Gastrocnemius medialis (tissue), 4 donors: ENCODE measurements at regions not wholly inside any gene's neighbourhood (a gene's known extent, or its start where the extent isn't known, plus 50 kb on each side); places are given as distances from the start of the nearest gene placed in this dataset.

ENCODE experiments used
- ATAC-seq, 2 donors: fragments of 150-250 bp; one replicate each; pipeline ENCODE4 v1.9.1; 2016
- DNase-seq, 2 donors: peaks; one replicate each; pipeline ENCODE4 v3.0.0-alpha.2; 2019
- H3K27ac ChIP-seq, 4 donors: fragments of 200-600 bp; sonication (generic); 1 replicate in 1 of 4; 2 replicates in 3 of 4; pipeline ENCODE4 v1.5.1; 2016 to 2018; ENCODE audit warnings: mild to moderate bottlenecking in 2 of 4, moderate library complexity in 1 of 4
- H3K27me3 ChIP-seq, 3 donors: fragments of 200-600 bp; sonication (generic) in 2 of 3; 1 replicate in 1 of 3; 2 replicates in 2 of 3; pipeline versions ENCODE4 v1.5.1 to v1.6.0; 2016 to 2019; ENCODE audit warnings: mild to moderate bottlenecking in 1 of 3, moderate library complexity in 1 of 3
- H3K36me3 ChIP-seq, 2 donors: fragments of 200-600 bp; sonication (generic) in 1 of 2; one replicate each; pipeline ENCODE4 v1.5.1; 2017 to 2018
- H3K4me1 ChIP-seq, 2 donors: fragments of 200-600 bp; sonication (generic) in 1 of 2; one replicate each; pipeline ENCODE4 v1.5.1; 2016 to 2017; ENCODE audit warnings: mild to moderate bottlenecking in 2 of 2
- H3K4me3 ChIP-seq, 4 donors: fragments of 200-600 bp; sonication (generic) in 3 of 4; 1 replicate in 1 of 4; 2 replicates in 3 of 4; pipeline ENCODE4 v1.5.1; 2016 to 2019; ENCODE audit warnings: mild to moderate bottlenecking in 2 of 4
- H3K9me3 ChIP-seq, 3 donors: fragments of 200-600 bp; sonication (generic) in 2 of 3; 1 replicate in 1 of 3; 2 replicates in 2 of 3; pipeline ENCODE4 v1.5.1; 2016 to 2019
- POLR2A ChIP-seq, 2 donors: fragments of 450-650 bp; IDR thresholded peaks; one replicate each; pipeline ENCODE4 v1.6.1; 2017; ENCODE audit warnings: antibody characterized with exemption in 2 of 2, mild to moderate bottlenecking in 2 of 2, moderate library complexity in 2 of 2
- in situ Hi-C, 4 donors: fragments of 200-750 bp; cut with MboI; loops; one replicate each; pipeline versions ENCODE4 v1.15.0 to v1.8.0; 2017; ENCODE audit warnings: low sequenced_read_pairs in 4 of 4
- intact Hi-C: fragments of 100-400 bp; cut with DNase I; formaldehyde crosslinking; loops from one replicate; pipeline ENCODE4 v1.15.1; 2023; ENCODE audit warnings: low total_unique reads
- TF ChIP-seq, protein P1 (sequence below), 5 experiments: fragments of 450-650 bp in 3 of 5; fragments of 200-600 bp in 2 of 5; sonication (generic) in 2 of 5; IDR thresholded peaks in 4 of 5; conservative IDR thresholded peaks in 1 of 5; 1 replicate in 4 of 5; 2 replicates in 1 of 5; pipeline ENCODE4 v1.5.1; 2016 to 2019; ENCODE audit warnings: antibody characterized with exemption in 5 of 5, mild to moderate bottlenecking in 3 of 5, moderate library complexity in 3 of 5

DNA sequence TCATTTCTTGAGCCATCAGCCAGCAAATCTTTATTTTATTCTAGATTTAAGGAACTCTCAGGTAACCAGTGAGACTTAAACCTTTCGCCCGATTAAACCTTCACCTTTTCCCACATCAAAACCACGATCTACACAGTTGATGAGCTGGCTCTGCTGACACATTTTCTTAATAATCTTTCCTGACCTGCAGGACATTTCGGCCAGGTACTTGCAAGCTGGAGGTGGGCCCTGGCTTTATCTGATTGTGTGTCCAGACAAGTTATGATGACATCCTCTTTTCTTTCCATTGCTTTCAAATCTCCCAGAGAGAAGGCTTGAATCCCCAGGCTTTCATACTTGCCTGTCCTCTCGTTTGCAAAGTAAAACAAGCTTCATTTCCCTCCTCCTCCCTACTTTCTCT, 144.2 kb downstream of the EFNB2 start:
- Histone ChIP-seq H3K27ac (no peak overlapping the region), H3K36me3 (no peaks in the 10 kb centered on the region), H3K27me3 (no peaks in the 10 kb centered on the region), H3K9me3 (no peaks in the 10 kb centered on the region), H3K4me1 (no peaks in the 10 kb centered on the region), H3K4me3 (no peak overlapping the region)
- intact Hi-C loops (no loop called here), in situ Hi-C loops (no loop called here)
- no peak for TF ChIP-seq POLR2A (IDR thresholded peaks at IDR 0.05)
- TF ChIP-seq, protein P1, sequence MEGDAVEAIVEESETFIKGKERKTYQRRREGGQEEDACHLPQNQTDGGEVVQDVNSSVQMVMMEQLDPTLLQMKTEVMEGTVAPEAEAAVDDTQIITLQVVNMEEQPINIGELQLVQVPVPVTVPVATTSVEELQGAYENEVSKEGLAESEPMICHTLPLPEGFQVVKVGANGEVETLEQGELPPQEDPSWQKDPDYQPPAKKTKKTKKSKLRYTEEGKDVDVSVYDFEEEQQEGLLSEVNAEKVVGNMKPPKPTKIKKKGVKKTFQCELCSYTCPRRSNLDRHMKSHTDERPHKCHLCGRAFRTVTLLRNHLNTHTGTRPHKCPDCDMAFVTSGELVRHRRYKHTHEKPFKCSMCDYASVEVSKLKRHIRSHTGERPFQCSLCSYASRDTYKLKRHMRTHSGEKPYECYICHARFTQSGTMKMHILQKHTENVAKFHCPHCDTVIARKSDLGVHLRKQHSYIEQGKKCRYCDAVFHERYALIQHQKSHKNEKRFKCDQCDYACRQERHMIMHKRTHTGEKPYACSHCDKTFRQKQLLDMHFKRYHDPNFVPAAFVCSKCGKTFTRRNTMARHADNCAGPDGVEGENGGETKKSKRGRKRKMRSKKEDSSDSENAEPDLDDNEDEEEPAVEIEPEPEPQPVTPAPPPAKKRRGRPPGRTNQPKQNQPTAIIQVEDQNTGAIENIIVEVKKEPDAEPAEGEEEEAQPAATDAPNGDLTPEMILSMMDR (IDR thresholded peaks at IDR 0.05 in 4 of 5, conservative IDR thresholded peaks at IDR 0.05 in 1 of 5): no peak
- ATAC-seq (no peak), DNase-seq (no peak)

DNA sequence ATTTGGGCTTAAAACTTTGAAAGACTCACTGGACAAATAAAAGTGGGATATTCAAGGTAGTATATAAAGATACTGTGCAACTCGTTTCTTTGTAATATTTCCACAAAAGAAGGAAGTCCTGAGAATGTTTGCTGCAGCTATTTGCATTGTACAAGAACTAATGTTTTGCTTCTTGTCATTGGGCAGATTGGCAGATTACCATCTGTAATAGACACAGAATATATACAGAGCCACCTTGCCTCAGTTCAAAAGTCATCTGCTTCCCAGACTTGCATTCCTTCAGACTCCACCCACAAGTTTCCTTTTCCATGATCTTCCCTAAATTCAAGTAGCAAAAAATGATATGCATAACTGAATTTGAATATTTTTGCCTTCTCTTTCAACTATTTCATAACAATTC, 145.1 kb downstream of the EFNB2 start:
- Histone ChIP-seq H3K4me1 (no peaks in the 10 kb centered on the region), H3K9me3 (no peaks in the 10 kb centered on the region), H3K4me3 (no peak overlapping the region), H3K36me3 (no peaks in the 10 kb centered on the region), H3K27me3 (no peaks in the 10 kb centered on the region), H3K27ac (no peak overlapping the region)
- in situ Hi-C loops (no loop called here), intact Hi-C loops (no loop called here)
- no peak for TF ChIP-seq POLR2A (IDR thresholded peaks at IDR 0.05)
- TF ChIP-seq, protein P1 (IDR thresholded peaks at IDR 0.05 in 4 of 5, conservative IDR thresholded peaks at IDR 0.05 in 1 of 5): no peak
- ATAC-seq (no peak), DNase-seq (no peak)

- no peaks in the 10 kb centered on the region for H3K27me3 ChIP-seq
- H3K4me1 ChIP-seq: no peaks in the 10 kb centered on the region
- H3K4me3 ChIP-seq: no peak overlapping the region
- H3K36me3 ChIP-seq: no peaks in the 10 kb centered on the region
- no peaks in the 10 kb centered on the region for H3K9me3 ChIP-seq
- intact Hi-C loops (no loop called here), in situ Hi-C loops (no loop called here)
- no peak for ATAC-seq
- TF ChIP-seq POLR2A (IDR thresholded peaks at IDR 0.05): no peak
- TF ChIP-seq, protein P1 (IDR thresholded peaks at IDR 0.05 in 4 of 5, conservative IDR thresholded peaks at IDR 0.05 in 1 of 5): no peak
- no peak overlapping the region for H3K27ac ChIP-seq
- no peak for DNase-seq
These were observed 149.8 kb downstream of the EFNB2 start for GRCh38 chr13:106385654-106386053.

- no peaks in the 10 kb centered on the region for H3K27me3 ChIP-seq
- intact Hi-C loops: no loop called here
- H3K4me1 ChIP-seq: no peaks in the 10 kb centered on the region
- H3K9me3 ChIP-seq: no peaks in the 10 kb centered on the region
- in situ Hi-C loops: no loop called here
- H3K4me3 ChIP-seq: no peak overlapping the region
- no peak for ATAC-seq
- no peak for DNase-seq
- no peaks in the 10 kb centered on the region for H3K36me3 ChIP-seq
- H3K27ac ChIP-seq: no peak overlapping the region
- TF ChIP-seq POLR2A (IDR thresholded peaks at IDR 0.05): no peak
- TF ChIP-seq, protein P1 (IDR thresholded peaks at IDR 0.05 in 4 of 5, conservative IDR thresholded peaks at IDR 0.05 in 1 of 5): no peak
These were observed 150.9 kb downstream of the EFNB2 start for GRCh38 chr13:106384516-106384915.

DNA sequence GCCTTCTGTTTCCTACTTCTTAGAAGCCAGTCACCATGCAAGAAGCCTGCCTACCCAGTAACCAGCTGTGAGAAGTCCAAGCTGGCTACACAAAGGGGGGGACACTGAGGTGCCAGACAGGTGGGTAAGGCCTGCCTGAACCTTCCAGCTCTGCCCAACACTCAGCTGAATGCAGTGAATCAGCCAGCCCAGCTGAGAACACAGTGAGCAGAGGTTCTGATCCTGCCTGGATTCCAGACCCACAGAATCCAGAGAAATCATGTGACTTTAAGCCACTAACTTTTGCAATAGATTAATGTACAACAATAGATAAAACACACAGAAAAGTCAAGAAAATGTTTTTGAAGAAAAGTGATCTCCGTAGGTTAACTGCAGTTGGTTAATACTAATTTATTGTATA, 151.7 kb downstream of the EFNB2 start:
- ATAC-seq (no peak), DNase-seq (no peak)
- intact Hi-C loops: no loop called here
- no peak overlapping the region for H3K27ac ChIP-seq
- no peak overlapping the region for H3K4me3 ChIP-seq
- no peaks in the 10 kb centered on the region for H3K4me1 ChIP-seq
- H3K36me3 ChIP-seq: no peaks in the 10 kb centered on the region
- no peaks in the 10 kb centered on the region for H3K27me3 ChIP-seq
- in situ Hi-C loops: no loop called here
- no peaks in the 10 kb centered on the region for H3K9me3 ChIP-seq
- TF ChIP-seq, protein P1 (IDR thresholded peaks at IDR 0.05 in 4 of 5, conservative IDR thresholded peaks at IDR 0.05 in 1 of 5): no peak
- TF ChIP-seq POLR2A (IDR thresholded peaks at IDR 0.05): no peak
